ENCODE measurements at regions not wholly inside any gene's neighbourhood (a gene's known extent, or its start where the extent isn't known, plus 50 kb on each side); places are given as distances from the start of the nearest gene placed in this dataset.
"Not testable (repeated sequence)": the region's sequence is repeated elsewhere in the genome, so short reads cannot be mapped to it uniquely, and the experiment has no call there.

- DNase-seq (ENCODE audit: low read depth in 2 of 2) = not testable (repeated sequence)
These were observed 203.0 kb upstream of the IRX5 start for GRCh38 chr16:54727696-54728095.

- no peak for DNase-seq (ENCODE audit: low read depth in 2 of 2)
These were observed 206.2 kb upstream of the IRX5 start for GRCh38 chr16:54724346-54724925.

GRCh38 chr16:54722210-54722676 is 208.4 kb upstream of the IRX5 start:
- no peak for DNase-seq (ENCODE audit: low read depth in 2 of 2)

- DNase-seq (ENCODE audit: low read depth in 2 of 2) = no peak
These were observed 210.4 kb upstream of the IRX5 start for GRCh38 chr16:54720259-54720658.

- no peak for DNase-seq (ENCODE audit: low read depth in 2 of 2)
These were observed 211.0 kb upstream of the IRX5 start for GRCh38 chr16:54719624-54720023.

- no peak for DNase-seq (ENCODE audit: low read depth in 2 of 2)
These were observed 212.3 kb upstream of the IRX5 start for GRCh38 chr16:54718376-54718775.

- no peak for DNase-seq (ENCODE audit: low read depth in 2 of 2)
These were observed 215.7 kb upstream of the IRX5 start for GRCh38 chr16:54715011-54715410.

GRCh38 chr16:54712866-54713265 is 217.8 kb upstream of the IRX5 start:
- no peak for DNase-seq (ENCODE audit: low read depth in 2 of 2)

- DNase-seq (ENCODE audit: low read depth in 2 of 2) = no peak
These were observed 222.9 kb upstream of the IRX5 start for GRCh38 chr16:54707813-54708212.

- no peak for DNase-seq (ENCODE audit: low read depth in 2 of 2)
These were observed 224.3 kb upstream of the IRX5 start for GRCh38 chr16:54706406-54706805.

GRCh38 chr16:54703339-54703738 is 227.3 kb upstream of the IRX5 start:
- no peak for DNase-seq (ENCODE audit: low read depth in 2 of 2)

GRCh38 chr16:54699656-54700055 is 231.0 kb upstream of the IRX5 start:
- no peak for DNase-seq (ENCODE audit: low read depth in 2 of 2)

GRCh38 chr16:54697677-54698076 is 233.0 kb upstream of the IRX5 start:
- no peak for DNase-seq (ENCODE audit: low read depth in 2 of 2)

- DNase-seq (ENCODE audit: low read depth in 2 of 2) = no peak
These were observed 233.7 kb upstream of the IRX5 start for GRCh38 chr16:54696970-54697369.

GRCh38 chr16:54696522-54696921 is 234.1 kb upstream of the IRX5 start:
- no peak for DNase-seq (ENCODE audit: low read depth in 2 of 2)

GRCh38 chr16:54694651-54695050 is 236.0 kb upstream of the IRX5 start:
- DNase-seq (ENCODE audit: low read depth in 2 of 2) = no peak

GRCh38 chr16:54693864-54694263 is 236.8 kb upstream of the IRX5 start:
- DNase-seq (ENCODE audit: low read depth in 2 of 2) = no peak

- DNase-seq (ENCODE audit: low read depth in 2 of 2) = no peak
These were observed 240.0 kb upstream of the IRX5 start for GRCh38 chr16:54690710-54691109.

- DNase-seq (ENCODE audit: low read depth in 2 of 2) = no peak
These were observed 240.4 kb upstream of the IRX5 start for GRCh38 chr16:54690306-54690705.

- DNase-seq (ENCODE audit: low read depth in 2 of 2) = no peak
These were observed 241.4 kb upstream of the IRX5 start for GRCh38 chr16:54689072-54689865.

- no peak for DNase-seq (ENCODE audit: low read depth in 2 of 2)
These were observed 242.3 kb upstream of the IRX5 start for GRCh38 chr16:54688339-54688738.

GRCh38 chr16:54687043-54687899 is 243.4 kb upstream of the IRX5 start:
- DNase-seq (ENCODE audit: low read depth in 2 of 2) = no peak
